ENCODE measurements at regions not wholly inside any gene's neighbourhood (a gene's known extent, or its start where the extent isn't known, plus 50 kb on each side); places are given as distances from the start of the nearest gene placed in this dataset.

DNA sequence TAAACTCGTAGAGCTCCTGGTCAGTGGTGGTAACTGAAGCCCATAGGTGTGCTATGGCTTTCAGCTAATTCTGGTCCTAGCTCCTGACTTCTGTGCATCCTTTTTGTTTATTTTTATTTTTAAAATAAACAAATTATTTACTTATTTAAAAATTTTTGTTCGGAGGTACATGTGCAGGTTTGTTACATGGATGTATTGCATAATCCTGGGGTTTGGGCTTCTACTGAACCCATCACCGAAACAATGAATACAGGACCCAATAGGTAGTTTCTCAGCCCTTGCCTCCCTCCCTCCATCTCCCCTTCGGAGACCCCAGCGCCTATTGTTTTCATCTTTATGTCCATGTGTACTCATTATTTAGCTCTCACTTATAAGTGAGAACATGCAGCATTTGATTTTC lies 143.8 kb downstream of the URB2 start:
- CTCF ChIA-PET = interaction anchor here (1.0 to 1.2 kb wide), 3 partner anchors 11 to 573 kb away, joined by 3 read pairs; no protein-coding TSS in a partner anchor
- TF ChIP-seq, protein P1, sequence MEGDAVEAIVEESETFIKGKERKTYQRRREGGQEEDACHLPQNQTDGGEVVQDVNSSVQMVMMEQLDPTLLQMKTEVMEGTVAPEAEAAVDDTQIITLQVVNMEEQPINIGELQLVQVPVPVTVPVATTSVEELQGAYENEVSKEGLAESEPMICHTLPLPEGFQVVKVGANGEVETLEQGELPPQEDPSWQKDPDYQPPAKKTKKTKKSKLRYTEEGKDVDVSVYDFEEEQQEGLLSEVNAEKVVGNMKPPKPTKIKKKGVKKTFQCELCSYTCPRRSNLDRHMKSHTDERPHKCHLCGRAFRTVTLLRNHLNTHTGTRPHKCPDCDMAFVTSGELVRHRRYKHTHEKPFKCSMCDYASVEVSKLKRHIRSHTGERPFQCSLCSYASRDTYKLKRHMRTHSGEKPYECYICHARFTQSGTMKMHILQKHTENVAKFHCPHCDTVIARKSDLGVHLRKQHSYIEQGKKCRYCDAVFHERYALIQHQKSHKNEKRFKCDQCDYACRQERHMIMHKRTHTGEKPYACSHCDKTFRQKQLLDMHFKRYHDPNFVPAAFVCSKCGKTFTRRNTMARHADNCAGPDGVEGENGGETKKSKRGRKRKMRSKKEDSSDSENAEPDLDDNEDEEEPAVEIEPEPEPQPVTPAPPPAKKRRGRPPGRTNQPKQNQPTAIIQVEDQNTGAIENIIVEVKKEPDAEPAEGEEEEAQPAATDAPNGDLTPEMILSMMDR (IDR thresholded peaks at IDR 0.05; ENCODE audit: control extremely low read depth, extremely low read depth, low read depth, missing control alignments) = no peak
- POLR2A ChIA-PET = no interaction called here
- DNase-seq (ENCODE audit: extremely low spot score) = no peak

DNA sequence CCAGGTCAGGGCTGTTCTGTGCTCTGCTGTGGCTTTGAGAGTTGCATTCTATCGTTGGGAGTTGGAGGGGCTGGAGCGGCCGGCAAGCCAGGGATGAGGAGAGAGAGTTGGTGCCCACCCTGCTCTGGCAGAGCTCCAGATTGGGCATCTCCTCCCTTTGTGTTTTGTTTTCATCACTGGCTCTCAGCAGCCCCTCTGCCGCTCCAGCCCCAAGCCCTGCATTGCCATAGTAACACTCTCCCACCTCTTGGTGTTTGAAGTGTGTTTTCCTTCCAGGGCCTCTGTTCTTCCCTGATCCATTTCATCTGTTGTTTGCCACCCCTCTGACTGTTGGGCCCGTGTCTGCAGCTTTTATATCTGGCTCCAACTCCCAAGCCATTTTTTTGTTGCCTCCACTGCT lies 152.7 kb downstream of the URB2 start:
- TF ChIP-seq, protein P1 (IDR thresholded peaks at IDR 0.05; ENCODE audit: control extremely low read depth, extremely low read depth, low read depth, missing control alignments) = no peak
- DNase-seq (ENCODE audit: extremely low spot score) = no peak
- CTCF ChIA-PET = interaction anchor here (0.9 kb wide), 1 partner anchor 527 kb away, joined by 3 read pairs; no protein-coding TSS in a partner anchor
- POLR2A ChIA-PET = no interaction called here

DNA sequence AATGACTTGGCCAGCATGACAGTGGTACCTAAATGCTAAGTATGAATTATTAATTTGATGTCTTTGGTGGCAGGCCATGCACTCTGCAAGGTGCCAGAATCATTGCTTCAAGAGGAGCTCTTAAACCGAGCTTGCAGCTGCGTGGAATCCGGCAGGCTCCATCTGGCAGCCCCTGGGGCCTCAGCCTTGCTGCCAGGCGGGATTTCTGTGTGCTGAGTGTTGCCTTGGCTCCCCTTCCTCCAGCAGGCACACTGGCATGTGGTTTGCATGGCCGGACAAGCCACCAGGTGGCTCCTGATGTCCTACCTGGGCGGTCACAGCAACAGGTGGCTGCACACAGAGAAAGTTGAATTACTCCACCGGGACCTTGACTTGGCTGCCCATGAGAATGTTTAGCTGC lies 155.4 kb downstream of the URB2 start:
- TF ChIP-seq, protein P1 (IDR thresholded peaks at IDR 0.05; ENCODE audit: control extremely low read depth, extremely low read depth, low read depth, missing control alignments) = no peak
- ChIA-PET CTCF (no interaction called here), POLR2A (no interaction called here)
- no peak for DNase-seq (ENCODE audit: extremely low spot score)

DNA sequence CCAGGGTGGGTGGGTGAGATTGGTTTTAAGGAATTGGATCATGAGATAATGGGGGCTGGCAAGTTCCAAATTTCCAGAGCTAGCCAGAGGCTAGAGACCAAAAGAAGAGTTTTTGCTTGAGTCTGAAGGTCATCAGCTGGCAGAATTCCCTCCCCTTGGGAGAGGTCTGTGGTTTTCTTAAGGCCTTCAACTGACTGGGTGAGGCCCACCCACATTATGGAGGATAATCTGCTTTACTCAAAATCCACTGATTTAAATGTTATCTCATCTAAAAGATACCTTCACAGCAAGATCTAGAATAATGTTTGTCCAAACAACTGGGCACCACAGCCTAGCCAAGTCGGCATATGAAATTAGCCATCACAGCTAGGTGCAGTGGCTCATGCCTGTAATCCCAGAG lies 156.4 kb downstream of the URB2 start:
- CTCF ChIA-PET = no interaction called here
- TF ChIP-seq, protein P1 (IDR thresholded peaks at IDR 0.05; ENCODE audit: control extremely low read depth, extremely low read depth, low read depth, missing control alignments) = no peak
- POLR2A ChIA-PET = no interaction called here
- no peak for DNase-seq (ENCODE audit: extremely low spot score)

DNA sequence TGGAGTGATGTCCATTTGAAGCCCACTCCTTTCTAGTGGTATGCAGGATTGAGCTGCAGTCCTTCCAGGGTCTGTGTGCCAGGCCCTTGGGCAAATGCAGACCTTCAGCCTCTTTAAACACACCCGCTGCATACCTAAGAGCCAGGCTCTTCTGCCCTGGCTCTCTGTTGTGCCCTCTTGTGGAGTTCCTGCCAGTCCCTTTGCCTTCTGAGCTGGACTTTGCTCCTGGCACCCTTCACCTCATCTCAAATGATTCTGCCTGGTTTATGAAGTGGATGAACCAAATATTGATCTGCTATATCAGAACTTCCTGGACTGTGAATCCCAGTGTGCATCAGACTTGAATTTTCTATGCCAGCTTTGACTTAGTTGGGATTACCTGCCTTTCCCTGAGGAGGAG lies 158.8 kb downstream of the URB2 start:
- TF ChIP-seq, protein P1 (IDR thresholded peaks at IDR 0.05; ENCODE audit: control extremely low read depth, extremely low read depth, low read depth, missing control alignments) = no peak
- CTCF ChIA-PET = interaction anchor here (1.1 kb wide), 1 partner anchor 9 kb away, joined by 3 read pairs; no protein-coding TSS in a partner anchor
- POLR2A ChIA-PET = no interaction called here
- DNase-seq (ENCODE audit: extremely low spot score) = no peak

DNA sequence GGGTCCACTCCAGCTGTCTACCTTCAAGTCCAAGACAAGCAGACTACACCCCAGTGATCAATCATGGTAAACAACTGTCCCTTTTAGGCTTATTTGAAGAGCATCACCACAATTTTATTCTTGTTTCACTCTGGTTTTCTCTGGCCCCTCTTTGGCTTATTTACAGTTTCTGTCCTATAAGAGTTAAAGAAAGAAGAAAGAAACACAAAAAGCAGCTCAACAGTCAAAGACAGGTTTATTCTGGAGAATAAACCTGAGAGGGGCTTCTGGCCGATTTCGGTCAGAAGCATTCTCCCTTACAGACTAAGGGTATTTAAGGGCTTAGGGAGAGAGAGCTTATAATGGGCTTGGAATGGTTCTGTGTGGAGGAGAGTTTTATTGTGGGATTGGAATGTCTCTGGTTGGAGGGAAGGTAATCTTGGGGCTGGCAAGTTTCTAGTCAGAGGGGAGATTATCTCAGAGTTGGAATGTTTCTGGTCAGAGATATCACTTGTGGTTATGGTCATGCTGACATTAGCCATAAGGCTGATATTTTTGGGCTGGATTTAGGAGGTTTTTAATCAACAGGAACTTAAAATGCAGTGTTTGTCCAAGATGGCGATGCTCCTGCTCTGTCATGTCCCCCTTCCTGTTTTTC lies 161.0 kb downstream of the URB2 start:
- DNase-seq (ENCODE audit: extremely low spot score) = no peak
- TF ChIP-seq, protein P1 (IDR thresholded peaks at IDR 0.05; ENCODE audit: control extremely low read depth, extremely low read depth, low read depth, missing control alignments) = no peak
- CTCF ChIA-PET = interaction anchor here (1.0 to 1.2 kb wide), 2 partner anchors 13 to 15 kb away, joined by 3 read pairs; no protein-coding TSS in a partner anchor
- POLR2A ChIA-PET = no interaction called here

All from GM10248 (cell line).